ENCODE measurements at regions not wholly inside any gene's neighbourhood (a gene's known extent, or its start where the extent isn't known, plus 50 kb on each side); places are given as distances from the start of the nearest gene placed in this dataset.

DNA sequence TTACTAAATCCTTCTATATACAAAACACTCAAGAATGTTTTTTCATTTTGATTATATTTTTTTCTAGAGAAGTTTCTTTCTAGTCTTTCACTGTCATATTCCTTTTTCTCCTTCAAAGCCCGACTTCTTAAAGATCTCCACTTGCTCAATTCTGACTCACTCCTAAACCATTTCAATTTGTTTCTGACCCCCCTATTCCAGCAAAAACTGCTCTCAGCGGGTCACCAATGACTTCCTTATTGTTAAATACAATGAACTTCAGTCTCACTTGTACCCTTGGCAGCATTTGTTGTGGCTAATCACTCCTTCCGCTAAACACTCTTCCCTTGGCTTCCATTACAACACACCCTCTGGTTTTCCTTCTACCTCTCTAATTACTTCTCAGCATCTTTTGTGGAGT, 111.1 kb upstream of the RBBP8 start:
- TF ChIP-seq, protein P1, sequence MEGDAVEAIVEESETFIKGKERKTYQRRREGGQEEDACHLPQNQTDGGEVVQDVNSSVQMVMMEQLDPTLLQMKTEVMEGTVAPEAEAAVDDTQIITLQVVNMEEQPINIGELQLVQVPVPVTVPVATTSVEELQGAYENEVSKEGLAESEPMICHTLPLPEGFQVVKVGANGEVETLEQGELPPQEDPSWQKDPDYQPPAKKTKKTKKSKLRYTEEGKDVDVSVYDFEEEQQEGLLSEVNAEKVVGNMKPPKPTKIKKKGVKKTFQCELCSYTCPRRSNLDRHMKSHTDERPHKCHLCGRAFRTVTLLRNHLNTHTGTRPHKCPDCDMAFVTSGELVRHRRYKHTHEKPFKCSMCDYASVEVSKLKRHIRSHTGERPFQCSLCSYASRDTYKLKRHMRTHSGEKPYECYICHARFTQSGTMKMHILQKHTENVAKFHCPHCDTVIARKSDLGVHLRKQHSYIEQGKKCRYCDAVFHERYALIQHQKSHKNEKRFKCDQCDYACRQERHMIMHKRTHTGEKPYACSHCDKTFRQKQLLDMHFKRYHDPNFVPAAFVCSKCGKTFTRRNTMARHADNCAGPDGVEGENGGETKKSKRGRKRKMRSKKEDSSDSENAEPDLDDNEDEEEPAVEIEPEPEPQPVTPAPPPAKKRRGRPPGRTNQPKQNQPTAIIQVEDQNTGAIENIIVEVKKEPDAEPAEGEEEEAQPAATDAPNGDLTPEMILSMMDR (IDR thresholded peaks at IDR 0.05), result no peak
- TF ChIP-seq POLR2A (IDR thresholded peaks at IDR 0.05), result no peak
- TF ChIP-seq POLR2AphosphoS5 (IDR thresholded peaks at IDR 0.05), result no peak

Data from prostate gland (tissue), 2 donors.